COR-L47 (cell line): ENCODE measurements at regions not wholly inside any gene's neighbourhood (a gene's known extent, or its start where the extent isn't known, plus 50 kb on each side); places are given as distances from the start of the nearest gene placed in this dataset.

Source experiments
- DNase-seq: peaks from one replicate; lab custom pipeline; 2025; lab: John Stamatoyannopoulos, UW

DNA sequence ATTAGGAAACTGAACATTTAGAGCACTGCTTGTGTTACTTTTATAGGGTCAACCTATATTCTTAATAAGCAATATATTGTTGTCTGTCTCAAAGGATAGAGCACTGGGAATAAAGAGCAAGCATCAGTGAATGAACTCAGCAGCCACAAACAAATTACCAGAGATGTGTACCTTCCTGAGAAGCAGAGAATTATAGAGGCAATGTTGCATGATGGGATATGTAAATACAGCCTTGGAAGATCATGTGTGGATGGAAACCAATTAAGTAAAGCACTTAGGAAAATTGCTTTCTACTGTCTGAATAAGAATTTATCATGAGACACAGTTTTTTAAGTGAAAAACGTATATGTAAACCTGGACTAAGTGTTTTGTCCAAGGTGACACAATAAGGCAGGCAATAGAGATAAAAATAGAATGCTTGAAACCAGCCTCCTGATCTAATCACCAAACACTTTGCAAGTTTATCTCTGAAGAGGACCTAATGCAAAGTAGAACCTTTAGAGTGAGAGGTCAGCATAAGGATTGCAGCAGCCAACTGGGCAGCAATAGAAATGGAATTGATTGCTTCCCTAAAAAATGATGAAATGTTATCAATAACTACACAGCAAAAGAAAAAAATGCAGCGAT is 848.0 kb downstream of the TUSC7 start:
- peak; percentile 77 for DNase-seq

DNA sequence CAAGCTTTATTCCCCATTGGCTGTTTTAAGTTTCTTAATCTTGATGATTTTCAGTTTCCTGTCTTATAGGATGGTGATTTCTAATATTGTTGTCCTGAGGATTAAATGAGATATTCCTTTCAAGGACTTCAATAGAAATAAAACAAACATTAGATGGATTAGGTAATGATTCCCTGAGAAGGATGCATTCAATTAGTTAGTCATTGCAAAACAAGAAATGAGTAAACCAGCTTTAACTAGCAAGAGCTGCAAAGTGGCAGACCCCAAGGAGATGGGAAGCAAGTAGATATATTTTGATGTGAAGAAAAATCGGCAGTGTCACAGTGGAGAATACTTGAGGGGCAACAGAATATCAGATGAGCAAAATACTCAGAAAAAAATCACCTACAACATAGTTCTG is 849.1 kb downstream of the TUSC7 start:
- no peak for DNase-seq

DNA sequence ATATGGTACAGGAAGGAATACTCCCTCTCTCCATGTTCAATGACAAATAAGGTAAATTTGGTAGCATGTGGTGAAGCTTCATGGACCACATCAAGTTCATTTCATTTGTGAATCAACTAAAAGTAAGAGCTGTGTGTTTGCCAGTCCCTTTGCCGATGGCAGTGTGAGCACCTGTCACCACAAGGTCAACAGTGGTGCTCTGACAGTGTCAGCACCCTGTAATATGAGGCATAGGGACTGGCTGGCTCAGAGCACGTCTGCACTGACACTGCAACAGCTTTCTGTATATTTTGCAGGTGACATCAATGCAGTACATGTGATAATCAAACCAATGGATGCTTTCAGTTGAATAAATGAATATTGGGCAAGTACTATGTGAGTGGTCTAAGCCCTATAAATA is 852.4 kb downstream of the TUSC7 start:
- no peak for DNase-seq

- DNase-seq, result no peak
Measured at GRCh38 chr3:117563063-117563462, 853.5 kb downstream of the TUSC7 start.

GRCh38 chr3:117565777-117566176 is 856.2 kb downstream of the TUSC7 start:
- DNase-seq, result no peak

DNA sequence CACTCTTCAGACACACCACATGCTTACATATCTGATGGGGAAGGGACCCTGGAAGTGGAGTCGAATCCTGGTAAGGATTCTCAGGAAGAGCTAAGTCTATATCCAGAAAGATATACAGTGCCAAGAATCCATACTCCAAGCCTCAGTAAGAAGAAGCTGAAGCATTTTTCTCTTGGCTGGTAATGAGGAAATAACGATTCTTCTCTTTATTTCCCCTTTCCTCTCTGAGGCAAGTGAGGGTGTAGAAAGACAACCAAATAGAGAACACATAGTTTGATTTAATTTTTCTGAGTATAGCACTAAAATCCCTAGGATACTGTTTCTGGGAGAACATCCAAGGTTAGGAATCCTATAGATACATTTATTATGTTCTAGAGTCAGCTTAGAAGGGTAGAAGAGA is 857.3 kb downstream of the TUSC7 start:
- no peak for DNase-seq

DNA sequence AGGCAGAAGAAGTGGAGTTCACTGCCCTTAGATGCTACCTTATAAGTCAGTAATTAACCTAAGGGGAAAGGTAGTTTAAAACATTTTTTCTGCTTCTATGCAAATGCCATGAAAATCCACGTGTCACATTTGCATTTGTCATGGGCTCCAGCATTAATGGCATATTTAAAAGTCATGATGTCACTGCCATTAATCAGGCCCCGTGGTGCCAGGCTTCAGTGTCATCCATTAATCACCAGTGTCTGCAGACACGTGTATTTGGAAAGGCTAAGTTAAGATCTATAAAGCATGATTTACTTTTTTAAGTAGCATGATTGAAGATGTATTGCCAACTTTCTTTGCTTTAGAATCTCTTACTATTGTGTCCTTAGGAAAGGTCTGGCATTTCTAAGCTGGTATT is 857.8 kb downstream of the TUSC7 start:
- DNase-seq, result no peak

GRCh38 chr3:117567906-117568305 is 858.3 kb downstream of the TUSC7 start:
- no peak for DNase-seq

DNA sequence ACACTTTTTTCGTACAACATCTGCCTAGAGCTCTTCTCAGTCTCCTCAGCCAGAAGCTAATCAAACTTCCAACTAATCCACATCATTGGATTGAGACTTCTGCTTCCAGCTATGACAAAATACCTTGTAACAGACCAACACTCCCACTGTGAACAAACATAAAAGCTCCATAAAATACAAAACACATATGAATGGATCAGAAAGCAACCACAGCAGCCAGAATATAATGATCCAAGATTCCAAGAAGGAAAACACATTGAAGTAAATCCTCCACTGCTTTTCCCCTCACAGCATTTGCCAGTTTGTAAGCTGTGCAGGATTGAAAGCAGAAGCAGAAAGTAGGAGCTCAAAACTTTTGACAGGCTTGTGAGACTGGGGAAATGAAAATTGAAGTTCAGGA is 863.2 kb downstream of the TUSC7 start:
- DNase-seq, result no peak

- no peak for DNase-seq
Measured at GRCh38 chr3:117580806-117581205, 871.2 kb downstream of the TUSC7 start.

- DNase-seq, result peak; percentile 6
Measured at GRCh38 chr3:117586161-117586560, 876.6 kb downstream of the TUSC7 start.

DNA sequence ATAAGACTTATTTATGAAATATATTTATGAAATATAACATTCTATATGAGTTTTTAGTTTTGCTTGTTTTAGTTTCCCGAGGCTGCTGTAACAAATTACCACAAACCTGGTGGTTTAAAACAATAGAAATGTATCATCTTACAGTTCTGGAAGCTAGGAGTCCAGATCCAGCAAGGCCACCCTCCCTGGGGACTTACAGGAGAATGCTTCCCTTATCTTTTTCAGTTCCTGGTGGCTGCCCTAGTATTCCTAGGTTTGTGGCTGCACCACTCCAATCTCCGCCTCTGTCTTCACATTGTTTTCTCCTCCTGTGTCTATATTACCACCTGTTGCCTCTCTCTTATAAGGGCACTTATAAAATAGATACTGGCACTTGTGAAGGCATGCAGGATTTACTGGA is 877.8 kb downstream of the TUSC7 start:
- DNase-seq, result no peak

- peak; percentile 83 for DNase-seq
Measured at GRCh38 chr3:117589454-117589853, 879.9 kb downstream of the TUSC7 start.

GRCh38 chr3:117595615-117596014 is 886.0 kb downstream of the TUSC7 start:
- DNase-seq, result no peak

GRCh38 chr3:117596503-117596902 is 886.9 kb downstream of the TUSC7 start:
- DNase-seq, result no peak

GRCh38 chr3:117597865-117598264 is 888.3 kb downstream of the TUSC7 start:
- DNase-seq, result no peak

DNA sequence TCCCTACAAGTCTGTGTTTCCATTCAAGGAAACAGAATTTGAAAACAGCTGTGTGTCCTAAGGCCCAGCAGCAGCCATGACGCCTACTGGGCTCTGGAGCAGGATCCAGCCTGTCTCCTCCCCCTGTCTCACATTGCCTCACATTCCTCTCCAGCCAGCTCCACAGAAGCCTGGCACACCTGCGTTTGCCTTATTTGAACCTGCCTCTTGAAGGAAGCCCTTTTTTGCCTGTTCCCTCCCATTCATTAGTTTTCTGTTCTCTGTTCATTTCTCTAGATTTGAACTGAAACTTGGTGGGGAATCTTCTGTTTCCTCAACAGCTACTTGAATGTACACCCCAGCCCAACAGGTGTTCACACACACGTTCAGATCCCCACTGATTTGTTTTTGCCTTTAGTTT is 890.5 kb downstream of the TUSC7 start:
- no peak for DNase-seq

GRCh38 chr3:117600666-117601065 is 891.1 kb downstream of the TUSC7 start:
- no peak for DNase-seq

- DNase-seq, result no peak
Measured at GRCh38 chr3:117602058-117602644, 892.6 kb downstream of the TUSC7 start.

GRCh38 chr3:117603097-117603496 is 893.5 kb downstream of the TUSC7 start:
- no peak for DNase-seq

GRCh38 chr3:117606866-117607265 is 897.3 kb downstream of the TUSC7 start:
- DNase-seq, result no peak

DNA sequence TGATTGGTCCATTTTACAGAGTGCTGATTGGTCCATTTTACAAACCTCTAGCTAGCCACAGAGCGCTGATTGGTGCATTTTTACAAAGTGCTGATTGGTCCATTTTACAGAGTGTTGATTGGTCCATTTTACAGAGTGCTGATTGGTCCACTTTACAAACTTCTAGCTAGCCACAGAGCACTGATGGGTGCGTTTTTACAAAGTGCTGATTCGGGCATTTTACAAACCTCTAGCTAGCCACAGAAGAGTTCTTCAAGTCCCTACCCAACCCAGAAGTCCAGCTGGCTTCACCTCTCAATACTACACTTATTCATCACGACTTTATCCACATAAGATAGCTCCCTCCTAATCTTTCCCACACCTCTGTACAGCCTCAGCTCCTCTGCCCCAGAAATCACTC is 899.8 kb downstream of the TUSC7 start:
- no peak for DNase-seq

DNA sequence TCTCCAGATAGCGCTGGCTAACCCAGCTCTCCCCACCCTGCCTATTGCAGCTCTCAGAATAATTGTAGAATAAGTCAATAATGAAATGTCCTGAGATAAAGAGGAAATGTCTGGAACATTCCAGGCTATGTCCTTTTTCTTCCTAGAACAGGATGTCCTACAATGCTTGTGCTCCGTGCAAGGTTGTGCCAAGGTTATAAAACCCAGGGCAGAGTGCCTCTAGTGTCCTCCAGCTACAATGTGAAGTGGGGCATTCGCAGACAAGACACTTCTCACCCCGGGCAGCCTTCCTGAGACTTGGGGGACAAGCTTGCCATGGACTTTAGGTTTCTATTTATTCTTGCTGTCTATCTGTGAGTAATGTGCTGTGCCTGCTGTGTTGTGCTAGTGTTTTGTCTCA is 900.6 kb downstream of the TUSC7 start:
- no peak for DNase-seq

DNA sequence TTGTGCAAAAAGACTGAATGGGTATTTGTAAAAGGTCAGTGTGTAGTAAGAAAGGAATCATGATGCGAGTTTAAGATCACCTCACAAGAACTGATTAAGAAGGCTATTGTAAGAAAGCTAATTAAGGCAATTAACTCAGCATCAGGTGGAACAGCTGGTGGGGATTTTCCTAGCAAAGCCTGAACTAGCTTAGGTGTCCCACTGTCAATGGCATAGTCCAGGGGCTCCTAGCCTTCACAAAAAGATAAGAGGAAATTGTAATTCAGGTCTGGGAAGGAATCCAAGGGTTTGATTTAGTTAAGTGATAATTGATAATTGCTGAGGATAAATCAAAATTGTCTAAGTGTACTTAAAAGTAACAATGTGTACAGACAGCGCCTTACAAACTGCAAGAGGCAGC is 901.6 kb downstream of the TUSC7 start:
- DNase-seq, result peak; percentile 95
